ENCODE measurements at regions not wholly inside any gene's neighbourhood (a gene's known extent, or its start where the extent isn't known, plus 50 kb on each side); places are given as distances from the start of the nearest gene placed in this dataset.
A peak's percentile ranks its signal among the peaks of the same experiment; 100 is the strongest.

GRCh38 chr4:120198411-120198810, 131.8 kb upstream of the MAD2L1 start:
- no peak overlapping the region for H3K4me3 ChIP-seq (ENCODE audit: low read length)
- no peak overlapping the region for H2AFZ ChIP-seq (ENCODE audit: low read depth, low read length)
- no peaks in the 10 kb centered on the region for H3K79me2 ChIP-seq (replicated peaks; ENCODE audit: insufficient read depth, low read length)
- H3K4me2 ChIP-seq (ENCODE audit: low read length) = no peak overlapping the region
- H3K36me3 ChIP-seq (ENCODE audit: insufficient read depth, low read length) = no peaks in the 10 kb centered on the region
- H3F3A ChIP-seq (ENCODE audit: insufficient read depth, low read length, poor library complexity, severe bottlenecking) = no peaks in the 10 kb centered on the region
- no peaks in the 10 kb centered on the region for H3K9me3 ChIP-seq (ENCODE audit: low read length)
- no peak for TF ChIP-seq EZH2 (IDR thresholded peaks at IDR 0.05; ENCODE audit: borderline replicate concordance, insufficient read depth, low read length, poor library complexity, severe bottlenecking)
- TF ChIP-seq EP300 (conservative IDR thresholded peaks at IDR 0.05; ENCODE audit: poor library complexity, severe bottlenecking) = no peak
- no peak for TF ChIP-seq POLR2AphosphoS5 (IDR thresholded peaks at IDR 0.05)
- TF ChIP-seq REST (IDR thresholded peaks at IDR 0.05; ENCODE audit: borderline replicate concordance) = no peak
- no peak for TF ChIP-seq MXI1 (conservative IDR thresholded peaks at IDR 0.05; ENCODE audit: poor library complexity, severe bottlenecking)
- no peak for TF ChIP-seq CTCF (IDR thresholded peaks at IDR 0.05; ENCODE audit: poor library complexity, severe bottlenecking)
- no peak for TF ChIP-seq TAF1 (IDR thresholded peaks at IDR 0.05; ENCODE audit: low read depth)
- no peak for TF ChIP-seq RAD21 (conservative IDR thresholded peaks at IDR 0.05)
- no peak for TF ChIP-seq SMC3 (conservative IDR thresholded peaks at IDR 0.05; ENCODE audit: poor library complexity)
- no peaks in the 10 kb centered on the region for H3K27me3 ChIP-seq (ENCODE audit: insufficient read depth, low read depth, low read length)
- H3K9ac ChIP-seq (ENCODE audit: low read length) = no peak overlapping the region
- H3K9me2 ChIP-seq (ENCODE audit: insufficient read depth, low read length) = no peaks in the 10 kb centered on the region
- no peak overlapping the region for H3K27ac ChIP-seq (ENCODE audit: low read length)
- H4K20me1 ChIP-seq (ENCODE audit: insufficient read depth) = no peaks in the 10 kb centered on the region

- Histone ChIP-seq H3K27ac (ENCODE audit: low read length) (no peak overlapping the region), H3F3A (ENCODE audit: insufficient read depth, low read length, poor library complexity, severe bottlenecking) (peaks cover 4% of the 10 kb centered on the region), H3K4me3 (ENCODE audit: low read length) (no peak overlapping the region), H3K9ac (ENCODE audit: low read length) (no peak overlapping the region), H3K9me2 (ENCODE audit: insufficient read depth, low read length) (no peaks in the 10 kb centered on the region), H3K27me3 (ENCODE audit: insufficient read depth, low read depth, low read length) (no peaks in the 10 kb centered on the region), H2AFZ (ENCODE audit: low read depth, low read length) (no peak overlapping the region), H3K36me3 (ENCODE audit: insufficient read depth, low read length) (no peaks in the 10 kb centered on the region), H3K9me3 (ENCODE audit: low read length) (no peaks in the 10 kb centered on the region), H3K4me2 (ENCODE audit: low read length) (no peak overlapping the region), H3K79me2 (replicated peaks; ENCODE audit: insufficient read depth, low read length) (no peaks in the 10 kb centered on the region), H4K20me1 (ENCODE audit: insufficient read depth) (no peaks in the 10 kb centered on the region)
- no peak for TF ChIP-seq EZH2 (IDR thresholded peaks at IDR 0.05; ENCODE audit: borderline replicate concordance, insufficient read depth, low read length, poor library complexity, severe bottlenecking)
Measured at GRCh38 chr4:120177603-120178002, 111.0 kb upstream of the MAD2L1 start.

- Histone ChIP-seq H3F3A (ENCODE audit: insufficient read depth, low read length, poor library complexity, severe bottlenecking) (peaks cover 4% of the 10 kb centered on the region), H3K36me3 (ENCODE audit: insufficient read depth, low read length) (no peaks in the 10 kb centered on the region), H3K27ac (ENCODE audit: low read length) (peak overlapping the region; percentile 61), H3K9me2 (ENCODE audit: insufficient read depth, low read length) (no peaks in the 10 kb centered on the region), H3K9me3 (ENCODE audit: low read length) (no peaks in the 10 kb centered on the region), H4K20me1 (ENCODE audit: insufficient read depth) (no peaks in the 10 kb centered on the region), H3K27me3 (ENCODE audit: insufficient read depth, low read depth, low read length) (no peaks in the 10 kb centered on the region), H3K4me2 (ENCODE audit: low read length) (peak overlapping the region; percentile 11), H3K4me3 (ENCODE audit: low read length) (no peak overlapping the region), H3K79me2 (replicated peaks; ENCODE audit: insufficient read depth, low read length) (no peaks in the 10 kb centered on the region), H2AFZ (ENCODE audit: low read depth, low read length) (no peak overlapping the region), H3K9ac (ENCODE audit: low read length) (no peak overlapping the region)
- TF ChIP-seq SMC3 (conservative IDR thresholded peaks at IDR 0.05; ENCODE audit: poor library complexity) (no peak), POLR2AphosphoS5 (IDR thresholded peaks at IDR 0.05) (peak; percentile 58), REST (IDR thresholded peaks at IDR 0.05; ENCODE audit: borderline replicate concordance) (peak; percentile 38), MXI1 (conservative IDR thresholded peaks at IDR 0.05; ENCODE audit: poor library complexity, severe bottlenecking) (no peak), EZH2 (IDR thresholded peaks at IDR 0.05; ENCODE audit: borderline replicate concordance, insufficient read depth, low read length, poor library complexity, severe bottlenecking) (no peak), TAF1 (IDR thresholded peaks at IDR 0.05; ENCODE audit: low read depth) (no peak), RAD21 (conservative IDR thresholded peaks at IDR 0.05) (no peak), CTCF (IDR thresholded peaks at IDR 0.05; ENCODE audit: poor library complexity, severe bottlenecking) (no peak), EP300 (conservative IDR thresholded peaks at IDR 0.05; ENCODE audit: poor library complexity, severe bottlenecking) (peak; percentile 76)
Measured at GRCh38 chr4:120175272-120175671, 108.6 kb upstream of the MAD2L1 start.
